CD4-positive, alpha-beta T cell treated with Interleukin-4 for 4 hours (primary cell): ENCODE measurements at regions not wholly inside any gene's neighbourhood (a gene's known extent, or its start where the extent isn't known, plus 50 kb on each side); places are given as distances from the start of the nearest gene placed in this dataset.
A peak's percentile ranks its signal among the peaks of the same experiment; 100 is the strongest.

Experiments used
- DNase-seq: peaks from one replicate; pipeline ENCODE4 v3.0.0-alpha.2; 2020

GRCh38 chr2:9773903-9774239 lies 69.4 kb upstream of the TAF1B start:
- DNase-seq: no peak

DNA sequence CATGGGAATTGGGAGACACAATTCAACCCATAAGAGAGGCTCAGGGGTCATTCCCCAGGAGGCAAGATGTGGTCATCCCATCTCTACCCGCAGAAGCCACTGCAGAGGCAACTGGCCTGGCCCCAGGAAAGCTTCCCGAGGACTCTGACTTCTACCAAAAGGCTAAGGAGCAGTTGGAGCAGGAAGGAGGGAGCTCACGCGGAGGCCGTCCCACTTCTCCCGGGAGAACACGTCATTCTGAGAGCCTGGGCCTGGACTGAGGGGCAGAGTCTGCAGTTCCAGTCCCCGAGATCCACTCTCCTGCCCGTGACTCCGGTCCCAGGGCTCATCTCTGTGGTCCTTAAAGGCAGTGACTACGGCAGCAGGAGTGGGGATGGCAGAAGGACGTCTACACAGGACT lies 69.0 kb upstream of the TAF1B start:
- no peak for DNase-seq

GRCh38 chr2:9775351-9775750 lies 67.9 kb upstream of the TAF1B start:
- DNase-seq: no peak

GRCh38 chr2:9775999-9776712 lies 67.1 kb upstream of the TAF1B start:
- no peak for DNase-seq

DNA sequence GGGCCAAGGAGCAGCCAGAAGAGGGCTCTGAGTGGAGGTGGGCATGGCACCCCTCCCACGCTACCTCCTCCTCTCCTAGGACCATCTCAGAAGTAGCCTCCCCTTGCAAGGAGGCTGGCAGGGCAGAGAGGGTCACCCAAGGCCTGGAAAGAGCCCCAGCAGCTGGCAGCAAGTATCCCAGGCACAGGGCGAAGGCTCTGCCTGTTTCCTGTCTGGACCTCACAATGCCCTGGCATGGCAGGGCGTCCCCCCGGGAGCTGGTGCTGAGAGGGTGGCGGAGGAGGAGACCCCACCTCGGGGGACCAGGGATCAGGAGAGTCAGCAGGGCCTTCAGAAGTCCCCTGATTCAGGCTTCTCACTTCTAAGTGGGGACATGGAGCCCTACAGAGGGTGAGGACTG lies 66.2 kb upstream of the TAF1B start:
- no peak for DNase-seq

DNA sequence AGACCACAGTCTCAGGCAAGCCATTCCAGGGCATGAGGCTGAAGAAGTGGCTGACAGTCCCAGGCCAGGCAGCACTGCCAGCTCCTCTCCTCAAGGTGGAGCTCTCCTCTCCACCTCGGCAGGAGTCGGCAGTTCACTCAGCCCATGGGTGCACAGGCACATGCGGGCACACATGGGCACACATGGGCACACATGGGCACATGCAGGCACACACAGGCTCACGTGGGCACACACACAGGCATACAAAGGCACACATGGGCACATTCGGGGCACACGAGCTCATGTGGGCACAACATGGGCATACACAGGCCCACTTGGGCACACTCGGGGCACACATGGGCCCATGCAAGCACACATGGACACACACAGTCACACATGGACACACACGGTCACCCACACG lies 65.3 kb upstream of the TAF1B start:
- peak; percentile 26 for DNase-seq

DNA sequence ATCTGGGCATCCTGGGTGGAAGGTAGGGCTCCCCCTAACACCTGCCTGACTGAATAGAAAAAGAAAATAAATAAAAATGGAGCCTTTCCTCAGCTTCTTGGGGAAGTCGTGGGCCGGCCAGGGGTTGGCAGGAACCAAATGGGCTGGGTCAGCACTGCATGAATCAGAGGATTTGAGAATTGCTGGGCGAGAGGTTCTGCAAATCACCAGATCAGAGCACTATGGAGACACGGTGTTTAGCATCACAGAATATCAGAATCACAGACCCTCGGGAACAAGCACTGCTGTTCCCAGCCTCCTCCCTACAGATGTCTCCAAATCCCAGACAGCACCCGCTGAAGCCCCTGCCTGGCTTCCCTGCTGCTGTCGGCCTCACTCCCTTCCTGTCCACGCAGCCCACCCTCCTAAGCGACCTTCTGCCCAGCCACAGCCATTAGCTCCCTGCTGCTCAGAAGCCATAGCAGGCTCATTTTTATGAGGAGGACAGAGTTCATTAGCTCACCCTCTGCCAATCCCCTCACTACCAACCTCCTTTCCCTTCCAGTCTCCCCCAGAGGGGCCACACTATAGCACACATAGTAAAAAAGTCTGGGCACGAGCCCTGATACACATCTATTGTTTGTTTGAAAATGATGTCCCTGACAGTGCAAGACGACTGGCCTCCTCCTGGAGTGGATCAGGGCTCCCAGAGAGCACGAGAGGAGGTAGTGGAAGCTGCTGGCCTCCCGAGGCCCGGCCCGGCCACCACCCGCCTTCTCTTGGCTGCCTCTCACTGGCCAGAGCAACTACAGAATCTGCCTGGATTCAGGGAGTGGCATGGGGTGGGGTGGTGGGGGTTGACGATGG lies 64.6 kb upstream of the TAF1B start:
- no peak for DNase-seq

DNA sequence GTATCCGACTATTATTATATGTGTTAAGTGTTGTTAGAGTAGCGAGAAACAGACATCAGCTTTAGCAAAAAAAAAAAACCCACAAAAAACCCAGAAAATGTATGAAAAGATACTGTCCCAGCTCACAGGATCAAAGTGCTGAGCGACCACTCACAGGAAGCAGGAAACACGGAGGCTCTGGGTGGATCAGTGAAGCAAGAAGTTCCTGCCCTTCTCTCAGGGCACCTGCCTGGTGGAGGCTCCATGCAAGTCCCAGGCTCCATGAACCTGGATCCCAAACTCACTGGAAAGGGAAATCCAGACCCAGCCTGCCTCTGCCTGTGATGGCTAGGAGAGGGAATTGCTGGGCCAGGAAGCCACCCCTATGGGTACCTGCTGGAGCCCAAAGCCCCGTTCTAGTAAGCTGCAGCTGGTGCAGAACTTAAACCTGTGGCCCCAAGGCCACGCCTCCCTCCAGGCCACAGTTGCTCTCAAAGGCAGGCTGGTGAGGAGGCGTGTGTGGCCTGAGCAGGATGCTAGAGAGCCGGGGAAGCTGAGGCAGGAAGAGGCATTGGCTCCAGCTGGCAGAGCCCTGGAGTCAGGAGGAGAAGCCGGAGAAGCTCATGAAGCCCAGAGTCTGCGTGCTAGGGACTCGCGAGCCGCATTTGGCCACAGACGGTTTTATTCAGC lies 63.5 kb upstream of the TAF1B start:
- DNase-seq: peak; percentile 65

DNA sequence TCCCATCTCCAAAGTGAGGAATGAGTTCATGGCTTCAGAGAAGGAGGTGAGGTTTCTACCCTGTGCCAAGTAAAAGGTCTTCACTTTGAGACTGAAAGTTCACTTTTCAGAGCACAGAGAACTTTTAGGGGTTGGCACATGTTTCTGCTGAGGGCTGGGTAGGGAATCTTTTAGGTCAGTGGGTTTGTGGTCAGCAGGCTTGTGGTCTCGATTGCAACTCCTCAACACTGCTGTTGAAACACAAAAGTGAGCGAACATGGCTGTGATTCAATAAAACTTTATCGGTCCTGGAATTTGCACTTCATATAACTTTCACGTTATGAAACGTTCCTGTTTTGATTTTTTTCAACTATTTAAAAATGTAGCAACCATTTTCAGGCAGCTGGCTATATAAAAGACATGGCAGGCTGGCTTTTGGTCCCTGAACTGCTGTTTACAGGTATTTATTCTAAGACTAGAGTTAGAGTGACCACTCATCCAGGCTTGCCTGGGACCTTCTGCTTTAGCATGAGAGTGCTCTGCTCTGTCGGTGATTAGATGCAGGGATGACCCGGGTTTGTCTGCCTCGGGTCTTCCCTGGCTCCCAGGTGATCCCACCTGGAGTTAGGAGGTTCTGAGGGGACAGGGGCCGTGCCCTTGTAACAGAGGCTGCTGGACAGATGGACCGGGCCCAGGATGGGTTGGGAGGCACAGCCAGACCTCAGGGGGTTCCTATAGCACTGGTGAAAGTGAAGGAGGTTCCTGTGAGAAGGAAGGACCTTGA lies 62.7 kb upstream of the TAF1B start:
- DNase-seq: peak; percentile 67

DNA sequence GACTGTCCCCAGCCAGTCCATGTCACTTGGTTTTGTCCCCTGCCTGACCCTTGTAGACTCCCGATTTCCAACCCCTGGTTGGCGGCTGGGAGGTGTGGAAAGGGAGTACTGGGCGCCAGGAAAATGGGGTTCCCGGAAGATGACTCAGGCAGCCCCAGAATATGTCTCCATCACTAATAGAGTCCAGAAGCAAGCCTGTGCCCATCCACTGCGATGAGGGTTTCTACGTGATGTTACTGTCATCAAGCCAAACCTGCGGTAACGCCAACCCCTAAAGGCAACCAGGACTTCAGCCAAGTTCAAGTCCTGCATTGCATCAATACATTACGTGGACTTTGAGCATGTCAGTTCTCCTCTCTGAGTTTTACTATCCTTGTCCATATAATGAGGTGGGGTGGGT lies 62.0 kb upstream of the TAF1B start:
- DNase-seq: no peak

GRCh38 chr2:9782197-9782719 lies 61.0 kb upstream of the TAF1B start:
- peak; percentile 98 for DNase-seq

- no peak for DNase-seq
Observed at GRCh38 chr2:9789371-9789770, 53.9 kb upstream of the TAF1B start.

DNA sequence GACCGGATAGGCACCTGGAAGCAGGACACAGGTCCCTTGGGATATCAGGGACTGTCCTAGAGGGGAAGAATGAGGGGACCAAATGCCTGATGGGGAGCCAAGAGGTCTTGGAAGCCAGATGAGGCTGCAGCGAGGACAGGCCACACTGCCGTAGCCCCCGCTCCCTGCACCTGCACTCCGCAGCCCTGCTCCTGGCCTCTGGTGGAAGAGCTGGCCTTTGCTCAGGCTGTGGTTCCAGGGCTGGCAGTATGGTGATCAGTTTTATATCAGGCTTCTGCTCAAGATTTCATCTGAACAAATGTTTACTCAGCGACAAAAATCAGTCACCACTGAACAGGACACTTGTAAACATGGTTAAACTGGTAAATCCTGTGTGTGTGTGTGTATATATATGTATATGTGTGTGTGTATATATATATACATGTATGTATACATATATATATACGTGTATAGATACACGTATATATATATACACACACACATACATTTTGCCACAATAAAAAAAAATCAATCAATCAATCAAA lies 52.5 kb upstream of the TAF1B start:
- DNase-seq: no peak

GRCh38 chr2:9791711-9792110 lies 51.6 kb upstream of the TAF1B start:
- DNase-seq: no peak

DNA sequence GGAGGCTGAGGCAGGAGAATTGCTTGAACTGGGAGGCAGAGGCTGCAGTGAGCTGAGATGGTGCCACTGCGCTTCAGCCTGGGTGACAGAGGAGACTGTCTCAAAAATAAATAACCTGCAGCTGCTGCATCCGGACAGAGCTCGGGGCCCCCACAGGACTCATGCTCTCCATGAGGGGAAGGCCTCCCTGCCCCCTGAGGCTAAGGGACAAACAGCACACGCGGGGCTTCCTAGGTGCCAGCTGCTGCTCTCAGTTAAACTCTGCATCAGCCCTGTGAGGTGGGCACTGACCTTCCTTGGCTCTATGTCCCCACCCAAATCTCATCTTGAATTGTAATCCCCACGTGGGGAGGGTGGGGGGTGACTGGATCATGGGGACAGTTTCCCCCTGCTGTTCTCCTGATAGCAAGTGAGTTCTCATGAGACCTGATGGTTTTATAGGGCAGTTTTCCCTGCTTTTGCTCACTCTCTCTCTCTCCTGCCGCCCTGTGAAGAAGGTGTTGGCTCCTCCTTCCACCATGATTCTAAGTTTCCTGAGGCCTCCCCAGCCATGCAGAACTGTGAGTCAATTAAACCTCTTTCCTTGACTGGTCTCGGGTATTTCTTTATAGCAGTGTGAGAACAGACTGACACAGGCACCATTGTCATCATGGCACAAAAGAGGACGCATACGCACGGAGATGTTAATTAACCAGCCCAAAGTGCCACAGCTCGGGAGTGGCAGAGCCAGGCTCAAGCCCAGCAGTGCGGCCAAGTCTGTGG lies 49.9 kb upstream of the TAF1B start:
- DNase-seq: no peak
